ENCODE measurements at regions not wholly inside any gene's neighbourhood (a gene's known extent, or its start where the extent isn't known, plus 50 kb on each side); places are given as distances from the start of the nearest gene placed in this dataset.
A peak's percentile ranks its signal among the peaks of the same experiment; 100 is the strongest.

DNA sequence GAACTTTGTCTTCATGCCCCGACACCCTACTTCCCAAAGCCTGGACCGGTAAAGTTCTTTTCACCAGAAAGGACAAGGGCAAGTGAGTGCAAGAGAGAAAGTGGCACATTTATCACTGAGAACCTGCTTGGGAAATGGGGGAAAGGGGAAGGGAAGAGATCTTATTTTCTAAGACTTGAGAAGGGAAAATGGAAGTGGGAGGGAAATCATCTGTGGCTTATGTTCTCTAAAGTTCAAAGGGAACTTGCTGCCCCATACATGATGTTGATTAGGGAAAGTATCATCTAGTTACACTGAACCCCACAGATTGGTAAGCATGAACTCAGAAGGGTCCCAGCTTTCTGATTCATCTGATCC is 199.5 kb upstream of the LPP start:
- peak overlapping the region; percentile 90 for H3K27ac ChIP-seq
- no TSS peak for BruUV-seq (replicated peaks)
- peak overlapping the region; percentile 68 for H3K4me2 ChIP-seq
- H3K9me3 ChIP-seq (ENCODE audit: insufficient read depth, low read depth), result peaks cover 6% of the 10 kb centered on the region; the same call in 1 of the 2 replicates
- no peaks in the 10 kb centered on the region for H4K20me1 ChIP-seq (ENCODE audit: insufficient read depth)
- no peaks in the 10 kb centered on the region for H3K79me2 ChIP-seq (ENCODE audit: low read depth)
- peak in 1 of 2 experiments; percentile 72 for DNase-seq
- ChIA-PET CTCF (interaction anchor here (0.6 kb wide), 2 partner anchors 214 to 1991 kb away, joined by 3 read pairs; no protein-coding TSS in a partner anchor), POLR2A (ENCODE audit: unreplicated experiment) (interaction anchor here (0.6 to 1.6 kb wide), 6 partner anchors 11 to 208 kb away, joined by 3 to 37 read pairs (median 6); partner anchors contain the start of gene BCL6)
- intact Hi-C loops (cut with micrococcal nuclease; ENCODE audit: unreplicated experiment), result no loop called here
- peaks cover 71% of the 10 kb centered on the region for H3K4me1 ChIP-seq (replicated peaks; ENCODE audit: insufficient read depth)
- peak overlapping the region; percentile 23; the same call in 1 of the 2 replicates for H3K4me3 ChIP-seq
- TF ChIP-seq EZH2 (IDR thresholded peaks at IDR 0.05; ENCODE audit: low read depth) (no peak), CTCF (conservative IDR thresholded peaks at IDR 0.05) (no peak)
- H3K9me2 ChIP-seq (ENCODE audit: insufficient read depth), result no peaks in the 10 kb centered on the region
- no peaks in the 10 kb centered on the region for H3K36me3 ChIP-seq (ENCODE audit: low read depth)
- no peaks in the 10 kb centered on the region for H3K27me3 ChIP-seq (ENCODE audit: insufficient read depth, low read depth)
- peaks cover 45% of the 10 kb centered on the region for H3F3A ChIP-seq (ENCODE audit: insufficient read depth, low read depth)
- peak overlapping the region; percentile 57; the same call in 1 of the 2 replicates for H2AFZ ChIP-seq

GRCh38 chr3:187954873-187955586 is 198.9 kb upstream of the LPP start:
- DNase-seq, result peak; percentile 53 to 98
- BruUV-seq (replicated peaks), result no TSS peak
- Histone ChIP-seq H3K79me2 (ENCODE audit: low read depth) (no peaks in the 10 kb centered on the region), H4K20me1 (ENCODE audit: insufficient read depth) (no peaks in the 10 kb centered on the region), H3K4me1 (replicated peaks; ENCODE audit: insufficient read depth) (peaks cover 71% of the 10 kb centered on the region), H3K4me2 (peak overlapping the region; percentile 68), H3K9me3 (ENCODE audit: insufficient read depth, low read depth) (peaks cover 6% of the 10 kb centered on the region; the same call in 1 of the 2 replicates), H3K4me3 (peak overlapping the region; percentile 23), H3F3A (ENCODE audit: insufficient read depth, low read depth) (peaks cover 45% of the 10 kb centered on the region), H3K9me2 (ENCODE audit: insufficient read depth) (no peaks in the 10 kb centered on the region), H3K27ac (peak overlapping the region; percentile 90), H2AFZ (peak overlapping the region; percentile 57), H3K27me3 (ENCODE audit: insufficient read depth, low read depth) (no peaks in the 10 kb centered on the region), H3K36me3 (ENCODE audit: low read depth) (no peaks in the 10 kb centered on the region)
- TF ChIP-seq CTCF (conservative IDR thresholded peaks at IDR 0.05), result no peak
- TF ChIP-seq EZH2 (IDR thresholded peaks at IDR 0.05; ENCODE audit: low read depth), result no peak
- ChIA-PET CTCF (interaction anchor here (1.2 kb wide), 1 partner anchor 214 kb away, joined by 3 read pairs; no protein-coding TSS in a partner anchor), POLR2A (ENCODE audit: unreplicated experiment) (interaction anchor here (0.5 to 1.6 kb wide), 12 partner anchors 11 to 1209 kb away, joined by 3 to 37 read pairs (median 4); partner anchors contain the start of gene BCL6)
- intact Hi-C loops (cut with micrococcal nuclease; ENCODE audit: unreplicated experiment), result loop anchor here (1.0 to 5.0 kb wide), 5 partner anchors 42 to 210 kb away; partner anchors contain the start of genes BCL6 and LPP

DNA sequence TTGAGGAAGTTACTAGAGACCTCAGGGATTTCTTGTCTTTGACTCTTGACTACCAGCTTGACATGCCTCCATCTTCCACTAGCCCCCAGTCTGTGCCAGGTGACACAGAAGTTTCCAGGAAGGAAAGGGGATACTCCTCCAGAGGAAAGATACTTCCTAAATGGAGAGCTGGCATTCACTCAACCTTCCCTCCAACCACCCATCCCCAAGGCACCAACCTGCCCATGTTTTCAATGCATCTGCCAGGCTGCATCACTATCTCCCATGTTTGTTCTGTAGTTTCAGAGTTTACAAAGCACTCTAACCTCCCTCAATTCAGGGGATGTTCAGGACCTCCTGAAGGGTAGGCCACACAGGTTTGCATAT is 198.4 kb upstream of the LPP start:
- peak overlapping the region; percentile 68 for H3K4me2 ChIP-seq
- DNase-seq, result peak in 1 of 2 experiments; percentile 24
- no peaks in the 10 kb centered on the region for H3K9me2 ChIP-seq (ENCODE audit: insufficient read depth)
- peaks cover 71% of the 10 kb centered on the region for H3K4me1 ChIP-seq (replicated peaks; ENCODE audit: insufficient read depth)
- H2AFZ ChIP-seq, result no peak overlapping the region
- H3K4me3 ChIP-seq, result no peak overlapping the region
- TF ChIP-seq EZH2 (IDR thresholded peaks at IDR 0.05; ENCODE audit: low read depth), result no peak
- no peak for TF ChIP-seq CTCF (conservative IDR thresholded peaks at IDR 0.05)
- H3K36me3 ChIP-seq (ENCODE audit: low read depth), result no peaks in the 10 kb centered on the region
- no peaks in the 10 kb centered on the region for H3K79me2 ChIP-seq (ENCODE audit: low read depth)
- peaks cover 6% of the 10 kb centered on the region; the same call in 1 of the 2 replicates for H3K9me3 ChIP-seq (ENCODE audit: insufficient read depth, low read depth)
- CTCF ChIA-PET, result interaction anchor here (1.2 kb wide), 1 partner anchor 214 kb away, joined by 3 read pairs; no protein-coding TSS in a partner anchor
- peaks cover 45% of the 10 kb centered on the region for H3F3A ChIP-seq (ENCODE audit: insufficient read depth, low read depth)
- peak overlapping the region; percentile 90 for H3K27ac ChIP-seq
- intact Hi-C loops (cut with micrococcal nuclease; ENCODE audit: unreplicated experiment), result loop anchor here (1.0 to 5.0 kb wide), 5 partner anchors 42 to 210 kb away; partner anchors contain the start of genes BCL6 and LPP
- POLR2A ChIA-PET (ENCODE audit: unreplicated experiment), result interaction anchor here (0.5 to 1.6 kb wide), 9 partner anchors 12 to 1210 kb away, joined by 3 to 37 read pairs (median 5); partner anchors contain the start of gene BCL6
- BruUV-seq (replicated peaks), result no TSS peak
- H3K27me3 ChIP-seq (ENCODE audit: insufficient read depth, low read depth), result no peaks in the 10 kb centered on the region
- H4K20me1 ChIP-seq (ENCODE audit: insufficient read depth), result no peaks in the 10 kb centered on the region

Data from PC-9 (cell line).